Activated naive CD4-positive, alpha-beta T cell treated with anti-CD3 and anti-CD28 coated beads, Interleukin-2, amount 50 U/mL, for 16 hours (primary cell): ENCODE measurements at regions not wholly inside any gene's neighbourhood (a gene's known extent, or its start where the extent isn't known, plus 50 kb on each side); places are given as distances from the start of the nearest gene placed in this dataset.

Experiments used
- DNase-seq: peaks from one replicate; pipeline ENCODE4 v3.0.0-alpha.2; 2020

GRCh38 chr12:126156806-126157574 lies 1091.8 kb downstream of the AACS start:
- no peak for DNase-seq

- DNase-seq, result no peak
Observed at GRCh38 chr12:126157575-126157966, 1092.3 kb downstream of the AACS start.

GRCh38 chr12:126159139-126159538 lies 1093.9 kb downstream of the AACS start:
- no peak for DNase-seq

- no peak for DNase-seq
Observed at GRCh38 chr12:126160912-126161311, 1095.7 kb downstream of the AACS start.

- no peak for DNase-seq
Observed at GRCh38 chr12:126163984-126164383, 1098.7 kb downstream of the AACS start.

GRCh38 chr12:126171937-126172559 lies 1106.8 kb downstream of the AACS start:
- DNase-seq, result no peak

- DNase-seq, result no peak
Observed at GRCh38 chr12:126182619-126183236, 1117.5 kb downstream of the AACS start.

GRCh38 chr12:126185025-126185424 lies 1119.8 kb downstream of the AACS start:
- DNase-seq, result no peak

GRCh38 chr12:126189856-126190255 lies 1124.6 kb downstream of the AACS start:
- DNase-seq, result no peak

- DNase-seq, result no peak
Observed at GRCh38 chr12:126191031-126191891, 1126.0 kb downstream of the AACS start.

- DNase-seq, result no peak
Observed at GRCh38 chr12:126191949-126192348, 1126.7 kb downstream of the AACS start.

- no peak for DNase-seq
Observed at GRCh38 chr12:126193190-126193589, 1128.0 kb downstream of the AACS start.

- DNase-seq, result no peak
Observed at GRCh38 chr12:126196263-126196662, 1131.0 kb downstream of the AACS start.

- no peak for DNase-seq
Observed at GRCh38 chr12:126198516-126198915, 1133.3 kb downstream of the AACS start.

- no peak for DNase-seq
Observed at GRCh38 chr12:126198966-126199692, 1133.9 kb downstream of the AACS start.

- no peak for DNase-seq
Observed at GRCh38 chr12:126201981-126202537, 1136.8 kb downstream of the AACS start.

GRCh38 chr12:126204326-126204725 lies 1139.1 kb downstream of the AACS start:
- no peak for DNase-seq

GRCh38 chr12:126210026-126210425 lies 1144.8 kb downstream of the AACS start:
- DNase-seq, result no peak

- DNase-seq, result no peak
Observed at GRCh38 chr12:126210448-126210847, 1145.2 kb downstream of the AACS start.

- no peak for DNase-seq
Observed at GRCh38 chr12:126212824-126213223, 1147.6 kb downstream of the AACS start.

- DNase-seq, result no peak
Observed at GRCh38 chr12:126218697-126219096, 1153.5 kb downstream of the AACS start.

GRCh38 chr12:126219139-126219538 lies 1153.9 kb downstream of the AACS start:
- no peak for DNase-seq
